ENCODE measurements at regions not wholly inside any gene's neighbourhood (a gene's known extent, or its start where the extent isn't known, plus 50 kb on each side); places are given as distances from the start of the nearest gene placed in this dataset.

- DNase-seq (ENCODE audit: low spot score) (no peak), FAIRE-seq (no peak), ATAC-seq (no peak)
- Histone ChIP-seq H3K27me3 (ENCODE audit: control insufficient read depth in 1 of 2, insufficient read depth in 2 of 2, low read length in 2 of 2) (peaks cover 0 to 8% of the 10 kb centered on the region in 2 experiments; a peak in 1 of 5 replicates), H3K9ac (ENCODE audit: insufficient read depth, low read depth, low read length) (no peak overlapping the region), H4K20me1 (ENCODE audit: insufficient read depth, low read length) (no peaks in the 10 kb centered on the region), H3K4me3 (replicated peaks in 1 of 3; ENCODE audit: insufficient read depth in 1 of 3, low read depth in 2 of 3, low read length in 3 of 3) (no peak overlapping the region), H3K36me3 (replicated peaks in 1 of 2; ENCODE audit: control insufficient read depth in 1 of 2, insufficient read depth in 2 of 2, low read length in 2 of 2) (no peaks in the 10 kb centered on the region), H3K27ac (ENCODE audit: extremely low read length, insufficient read depth, low read length) (no peak overlapping the region), H3K79me2 (ENCODE audit: insufficient read depth, low read length) (no peaks in the 10 kb centered on the region), H3K4me2 (ENCODE audit: low read depth, low read length) (no peak overlapping the region), H3K9me3 (ENCODE audit: low read length) (peaks cover 9% of the 10 kb centered on the region), H2AFZ (ENCODE audit: low read length) (no peak overlapping the region), H3K4me1 (ENCODE audit: insufficient read depth, low read length) (no peaks in the 10 kb centered on the region)
- BruUV-seq (replicated peaks), result no TSS peak
- TF ChIP-seq ARNTL (CRISPR knock-in tag; IDR thresholded peaks at IDR 0.05), result no peak
- TF ChIP-seq ZNF547 (CRISPR knock-in tag; IDR thresholded peaks at IDR 0.05), result no peak
- TF ChIP-seq IRF1 (CRISPR knock-in tag; IDR thresholded peaks at IDR 0.05; ENCODE audit: low read depth), result no peak
- TF ChIP-seq ZNF687 (CRISPR knock-in tag; IDR thresholded peaks at IDR 0.05), result no peak
- TF ChIP-seq ZNF430 (CRISPR knock-in tag; IDR thresholded peaks at IDR 0.05), result no peak
- no peak for TF ChIP-seq THAP7 (CRISPR knock-in tag; IDR thresholded peaks at IDR 0.05)
- no peak for TF ChIP-seq TOPORS (CRISPR knock-in tag; IDR thresholded peaks at IDR 0.05)
- TF ChIP-seq ZNF878 (CRISPR knock-in tag; IDR thresholded peaks at IDR 0.05), result no peak
- no peak for TF ChIP-seq ZNF331 (CRISPR knock-in tag; IDR thresholded peaks at IDR 0.05)
- TF ChIP-seq DZIP1 (CRISPR knock-in tag; IDR thresholded peaks at IDR 0.05), result no peak
- ChIA-PET CTCF (ENCODE audit: low intra/inter-chr PET ratio, low total read pairs) (no interaction called here), POLR2A (no interaction called here)
- intact Hi-C loops (cut with micrococcal nuclease; ENCODE audit: unreplicated experiment), result no loop called here
- in situ Hi-C loops (cut with HindIII; ENCODE audit: extremely low pct_ligation_motif_present, low pct_unique_long_range_greater_than_20kb), result no loop called here
- WGBS (ENCODE audit: low lambda C conversion rate), result 7% methylated on average over 2 of the region's 2 CpGs
Measured at GRCh38 chr6:163841326-163841725, 426.8 kb downstream of the QKI start.

Measured in HepG2 (cell line).